Heart left ventricle (tissue), 16 donors: ENCODE measurements at regions not wholly inside any gene's neighbourhood (a gene's known extent, or its start where the extent isn't known, plus 50 kb on each side); places are given as distances from the start of the nearest gene placed in this dataset.
"Not testable (repeated sequence)": the region's sequence is repeated elsewhere in the genome, so short reads cannot be mapped to it uniquely, and the experiment has no call there.

Experiments
- ATAC-seq, 4 donors: fragments of 200-7000 bp; cut with Tn5 transposase; one replicate each; pipeline ENCODE4 v1.9.1; 2020 to 2022; ENCODE audit warnings: moderate library complexity in 4 of 4, mild to moderate bottlenecking in 3 of 4, moderate number of reproducible peaks in 1 of 4
- DNase-seq, 5 donors: peaks; one replicate each; pipeline ENCODE4 v3.0.0-alpha.2; 2020
- H3K27ac ChIP-seq, 12 donors: fragments of 200-600 bp; sonication (generic) in 4 of 12; one replicate each; pipeline versions ENCODE4 v1.5.0 to v1.8.0; 2016 to 2022; ENCODE audit warnings: mild to moderate bottlenecking in 2 of 12
- H3K27me3 ChIP-seq, 9 donors: fragments of 200-600 bp; sonication (generic) in 2 of 9; one replicate each; pipeline versions ENCODE4 v1.5.1 to v1.8.0; 2016 to 2022; ENCODE audit warnings: mild to moderate bottlenecking in 3 of 9
- H3K36me3 ChIP-seq, 9 donors: fragments of 200-600 bp; sonication (generic) in 2 of 9; one replicate each; pipeline versions ENCODE4 v1.5.0 to v1.8.0; 2018 to 2022; ENCODE audit warnings: mild to moderate bottlenecking in 2 of 9
- H3K4me1 ChIP-seq, 12 donors: fragments of 200-600 bp; sonication (generic) in 4 of 12; one replicate each; pipeline versions ENCODE4 v1.5.0 to v1.8.0; 2016 to 2022; ENCODE audit warnings: mild to moderate bottlenecking in 3 of 12
- H3K4me3 ChIP-seq, 12 donors: fragments of 200-600 bp; sonication (generic) in 4 of 12; one replicate each; pipeline versions ENCODE4 v1.5.0 to v1.8.0; 2017 to 2022; ENCODE audit warnings: mild to moderate bottlenecking in 9 of 12, moderate library complexity in 4 of 12
- H3K9me3 ChIP-seq, 12 donors: fragments of 200-600 bp; sonication (generic) in 4 of 12; one replicate each; pipeline versions ENCODE4 v1.5.0 to v1.8.0; 2016 to 2022; ENCODE audit warnings: mild to moderate bottlenecking in 1 of 12
- POLR2A ChIP-seq, 2 donors: fragments of 450-650 bp; IDR thresholded peaks; one replicate each; pipeline ENCODE4 v1.6.1; 2017; ENCODE audit warnings: antibody characterized with exemption in 2 of 2, mild to moderate bottlenecking in 2 of 2, moderate library complexity in 2 of 2
- WGBS, 4 donors: extraction: QIAGEN DNeasy Blood & Tissue Kit in 2 of 4; methylation state at CpG; one replicate each; pipeline versions ENCODE4 v1.1.5 to v1.1.7; 2013 to 2018; 5-methylcytosine and 5-hydroxymethylcytosine counted together
- intact Hi-C, 10 donors: fragments of 100-400 bp; cut with DNase I; formaldehyde crosslinking; loops; one replicate each; pipeline versions ENCODE4 v1.11.1 to v1.14.2; 2022
- TF ChIP-seq, protein P1 (sequence below), 12 donors: fragments of 200-600 bp; sonication (generic) in 4 of 12; IDR thresholded peaks; one replicate each; pipeline versions ENCODE4 v1.5.0 to v1.8.0; 2018 to 2022; ENCODE audit warnings: antibody characterized with exemption in 12 of 12, mild to moderate bottlenecking in 5 of 12
- donor health status: ischemic (EF 13 %, LVEDD 7.1; RV severe dilation, severe dysfunction).
- donor health status: healthy with polysubstance abuse.
- donor health status: DM: no; HTN: yes; CAD: no.
- donor health status: DM: no; HTN: no; CAD: no.
- donor health status: ischemic (EF 25% LVEDD 6.9; RV normal size, moderate dysfunction).
- donor health status: ischemic (EF 25% LVEDD 5.7; RV mildly dilated, moderate dysfunction).
- donor health status: healthy.
- donor health status: DM: yes; HTN: yes; CAD: no.
- donor health status: ischemic (EF 35%, LVEDD 5.7; RV mildly dilated, moderate dysfunction).
- donor health status: nonischemic (EF 11% LVEDD 7.7; RV severe dilation, severe dysfunction).
- donor health status: DM: yes; HTN: yes; CAD: no.
- donor health status: PGD.
- donor health status: ischemic (EF 29% LVEDD 5.4; RV normal size, mild dysfunction).
- donor health status: nonischemic (EF 23%, LVEDD 6.1; RV moderate dilation, normal function).

DNA sequence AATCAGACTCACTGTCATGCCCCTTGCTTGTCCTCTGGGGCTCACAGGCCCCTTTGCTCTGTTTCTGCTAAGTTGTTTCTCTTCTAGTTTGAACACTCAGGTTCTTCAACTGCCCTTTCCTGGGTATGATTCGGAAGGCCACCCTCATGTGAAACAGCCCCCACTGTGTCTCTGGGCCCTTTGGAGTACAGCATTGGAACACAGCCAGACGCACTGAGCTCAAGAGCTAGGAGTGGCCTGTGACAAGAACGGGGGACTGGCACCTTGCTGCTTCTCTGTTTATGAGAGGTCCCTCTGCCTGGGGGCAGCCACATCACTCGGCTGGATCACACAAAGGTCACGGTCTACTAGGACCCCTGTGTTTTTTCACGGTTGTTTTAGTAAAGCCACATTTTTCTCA, 114.4 kb upstream of the ZC3H12A start:
- Histone ChIP-seq H3K27ac (no peak overlapping the region), H3K27me3 (peaks cover 0 to 45% (median 5%) of the 10 kb centered on the region in 9 donors), H3K4me1 (peaks cover 0 to 6% (median 0%) of the 10 kb centered on the region in 12 donors), H3K4me3 (no peak overlapping the region), H3K36me3 (no peaks in the 10 kb centered on the region), H3K9me3 (no peaks in the 10 kb centered on the region)
- ATAC-seq = no peak
- DNase-seq = no peak
- intact Hi-C loops = no loop called here
- 32 to 55% (median 50%) methylated on average over 5 to 6 of the region's 6 CpGs for WGBS, 4 donors
- TF ChIP-seq, protein P1, sequence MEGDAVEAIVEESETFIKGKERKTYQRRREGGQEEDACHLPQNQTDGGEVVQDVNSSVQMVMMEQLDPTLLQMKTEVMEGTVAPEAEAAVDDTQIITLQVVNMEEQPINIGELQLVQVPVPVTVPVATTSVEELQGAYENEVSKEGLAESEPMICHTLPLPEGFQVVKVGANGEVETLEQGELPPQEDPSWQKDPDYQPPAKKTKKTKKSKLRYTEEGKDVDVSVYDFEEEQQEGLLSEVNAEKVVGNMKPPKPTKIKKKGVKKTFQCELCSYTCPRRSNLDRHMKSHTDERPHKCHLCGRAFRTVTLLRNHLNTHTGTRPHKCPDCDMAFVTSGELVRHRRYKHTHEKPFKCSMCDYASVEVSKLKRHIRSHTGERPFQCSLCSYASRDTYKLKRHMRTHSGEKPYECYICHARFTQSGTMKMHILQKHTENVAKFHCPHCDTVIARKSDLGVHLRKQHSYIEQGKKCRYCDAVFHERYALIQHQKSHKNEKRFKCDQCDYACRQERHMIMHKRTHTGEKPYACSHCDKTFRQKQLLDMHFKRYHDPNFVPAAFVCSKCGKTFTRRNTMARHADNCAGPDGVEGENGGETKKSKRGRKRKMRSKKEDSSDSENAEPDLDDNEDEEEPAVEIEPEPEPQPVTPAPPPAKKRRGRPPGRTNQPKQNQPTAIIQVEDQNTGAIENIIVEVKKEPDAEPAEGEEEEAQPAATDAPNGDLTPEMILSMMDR (IDR thresholded peaks at IDR 0.05) = no peak
- TF ChIP-seq POLR2A (IDR thresholded peaks at IDR 0.05) = no peak

DNA sequence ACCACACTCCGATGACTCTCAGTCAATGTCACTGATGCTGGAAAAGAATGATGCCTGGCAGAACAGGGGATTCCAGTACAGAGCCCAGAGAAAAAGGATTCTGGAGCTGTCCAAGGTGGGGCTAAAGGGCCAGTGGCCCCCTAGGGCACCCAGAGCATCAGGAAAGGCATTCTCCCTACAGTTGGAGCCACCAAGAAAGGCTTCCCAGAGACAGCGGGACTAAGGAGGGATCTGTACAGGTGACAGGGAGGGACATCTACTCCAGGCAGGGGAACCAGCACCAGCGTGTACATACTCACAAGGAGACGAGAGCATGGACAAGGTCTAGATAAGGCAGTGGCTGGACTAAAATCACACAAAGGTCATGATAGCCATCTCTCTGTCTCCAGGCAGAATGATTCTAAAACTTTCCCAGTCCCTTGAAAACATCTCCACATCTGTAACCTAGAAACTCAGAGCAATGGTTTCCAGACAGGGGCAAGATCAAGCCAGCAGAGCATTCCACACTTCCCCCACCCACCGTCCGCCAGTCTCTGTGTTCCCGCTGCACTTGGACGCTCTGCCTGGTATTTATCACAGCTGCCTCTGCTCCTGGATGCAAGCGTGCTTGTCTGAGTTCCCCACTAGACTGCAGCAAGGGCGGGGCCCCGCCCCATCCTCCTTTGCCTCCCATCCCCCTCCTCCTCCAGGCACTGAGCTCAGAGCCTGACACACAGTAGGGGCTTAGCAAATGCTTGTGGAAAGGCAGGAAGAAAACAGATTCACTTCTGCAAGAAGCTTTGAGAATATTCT, 111.6 kb upstream of the ZC3H12A start:
- H3K9me3 ChIP-seq = no peaks in the 10 kb centered on the region
- peaks cover 0 to 55% (median 5%) of the 10 kb centered on the region in 9 donors for H3K27me3 ChIP-seq
- ATAC-seq (peak in 3 of 4 donors; percentile 54 to 80 (median 68)), DNase-seq (peak in 1 of 5 donors; percentile 20)
- WGBS, 4 donors = 11 to 19% (median 17%) methylated on average over 10 to 11 of the region's 11 CpGs
- intact Hi-C loops = no loop called here
- no peak for TF ChIP-seq POLR2A (IDR thresholded peaks at IDR 0.05)
- TF ChIP-seq, protein P1 (IDR thresholded peaks at IDR 0.05) = no peak
- H3K4me1 ChIP-seq = peaks cover 0 to 6% (median 0%) of the 10 kb centered on the region in 12 donors
- H3K4me3 ChIP-seq = no peak overlapping the region
- no peaks in the 10 kb centered on the region for H3K36me3 ChIP-seq
- no peak overlapping the region for H3K27ac ChIP-seq

DNA sequence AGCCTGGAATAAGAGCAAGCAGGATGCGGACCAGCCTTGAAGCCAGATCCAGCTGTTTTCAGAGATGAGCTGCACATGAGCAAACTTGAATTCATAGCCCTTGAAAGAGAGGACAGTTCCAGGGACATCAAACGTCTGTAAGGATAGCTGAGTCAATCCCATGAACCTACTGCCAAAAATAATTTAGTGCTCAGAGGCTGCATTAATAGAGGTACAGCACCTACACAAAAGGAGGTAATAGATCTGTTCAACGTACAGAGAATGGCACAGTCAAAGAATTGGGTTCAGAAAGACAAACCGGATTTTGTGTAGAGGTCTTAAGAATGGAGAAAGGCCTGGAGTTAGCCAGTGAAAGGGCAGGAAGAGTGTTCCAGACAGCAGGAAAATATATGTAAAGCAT, 110.8 kb upstream of the ZC3H12A start:
- no peak for DNase-seq
- Histone ChIP-seq H3K4me1 (peaks cover 0 to 6% (median 0%) of the 10 kb centered on the region in 12 donors), H3K36me3 (no peaks in the 10 kb centered on the region), H3K27ac (no peak overlapping the region), H3K9me3 (no peaks in the 10 kb centered on the region), H3K27me3 (peaks cover 0 to 51% (median 5%) of the 10 kb centered on the region in 9 donors), H3K4me3 (no peak overlapping the region)
- intact Hi-C loops = no loop called here
- no peak for ATAC-seq
- no peak for TF ChIP-seq POLR2A (IDR thresholded peaks at IDR 0.05)
- TF ChIP-seq, protein P1 (IDR thresholded peaks at IDR 0.05) = no peak
- 51 to 57% (median 56%) methylated on average over 4 of the region's 4 CpGs for WGBS, 4 donors

DNA sequence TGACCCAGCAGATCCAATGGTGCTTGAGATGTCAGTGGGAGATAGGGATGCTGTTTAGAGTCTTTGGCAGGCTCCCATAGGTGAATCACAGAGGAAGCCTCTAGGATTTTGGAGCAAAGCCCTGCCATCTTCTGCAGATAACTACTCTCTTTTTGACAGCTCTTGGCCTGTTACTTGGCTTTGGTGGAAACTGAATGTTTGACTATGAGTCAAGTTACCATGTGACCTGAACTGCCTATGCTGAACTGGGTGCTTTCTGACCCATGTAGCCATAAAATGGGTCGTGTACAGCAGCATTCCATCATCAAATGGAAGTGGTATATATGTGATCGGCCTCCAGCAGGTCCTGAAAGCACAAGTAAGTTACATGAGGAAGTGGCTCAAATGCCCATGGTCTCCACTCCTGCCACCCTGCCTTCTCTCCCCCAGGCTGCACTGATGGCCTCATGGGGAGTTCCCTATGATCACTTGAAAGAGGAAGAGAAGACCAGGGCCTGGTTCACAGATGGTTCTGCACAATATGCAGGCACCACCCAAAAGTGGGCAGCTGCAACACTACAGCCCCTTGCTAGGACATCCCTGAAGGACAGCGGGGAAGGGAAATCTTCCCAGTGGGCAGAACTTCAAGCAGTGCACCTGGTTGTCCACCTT, 105.6 kb upstream of the ZC3H12A start:
- intact Hi-C loops, ATAC-seq: not testable (repeated sequence)
- WGBS, 4 donors = 52 to 56% (median 56%) methylated on average over 3 of the region's 3 CpGs

More for the DNA sequence above, 105.6 kb upstream of the ZC3H12A start:
- not testable (repeated sequence) for H3K36me3 ChIP-seq, H3K4me3 ChIP-seq, H3K9me3 ChIP-seq, H3K27ac ChIP-seq, H3K4me1 ChIP-seq, DNase-seq
- H3K27me3 ChIP-seq = peaks cover 0 to 29% (median 0%) of the 10 kb centered on the region in 9 donors
